Superior temporal gyrus (tissue), 1 donor: ENCODE measurements at regions not wholly inside any gene's neighbourhood (a gene's known extent, or its start where the extent isn't known, plus 50 kb on each side); places are given as distances from the start of the nearest gene placed in this dataset.

ENCODE experiments used
- DNase-seq: peaks from one replicate; pipeline ENCODE4 v3.0.0-alpha.2; 2016; ENCODE audit errors: extremely low spot score

- DNase-seq, result no peak
Measured at GRCh38 chr2:146305164-146305563, 1539.7 kb upstream of the ACVR2A start.

GRCh38 chr2:146301287-146301686 lies 1543.5 kb upstream of the ACVR2A start:
- no peak for DNase-seq

- no peak for DNase-seq
Measured at GRCh38 chr2:146295080-146295670, 1549.7 kb upstream of the ACVR2A start.

GRCh38 chr2:146287281-146287680 lies 1557.5 kb upstream of the ACVR2A start:
- no peak for DNase-seq

GRCh38 chr2:146278881-146279280 lies 1565.9 kb upstream of the ACVR2A start:
- DNase-seq, result no peak

GRCh38 chr2:146271131-146271831 lies 1573.5 kb upstream of the ACVR2A start:
- DNase-seq, result no peak

- no peak for DNase-seq
Measured at GRCh38 chr2:146270618-146271017, 1574.2 kb upstream of the ACVR2A start.

- DNase-seq, result no peak
Measured at GRCh38 chr2:146267093-146267492, 1577.7 kb upstream of the ACVR2A start.

GRCh38 chr2:146265656-146266055 lies 1579.2 kb upstream of the ACVR2A start:
- no peak for DNase-seq

- DNase-seq, result no peak
Measured at GRCh38 chr2:146262606-146263005, 1582.2 kb upstream of the ACVR2A start.

- no peak for DNase-seq
Measured at GRCh38 chr2:146260551-146260950, 1584.3 kb upstream of the ACVR2A start.

- no peak for DNase-seq
Measured at GRCh38 chr2:146259816-146260215, 1585.0 kb upstream of the ACVR2A start.

- no peak for DNase-seq
Measured at GRCh38 chr2:146258071-146258470, 1586.8 kb upstream of the ACVR2A start.

GRCh38 chr2:146252119-146252518 lies 1592.7 kb upstream of the ACVR2A start:
- no peak for DNase-seq

- no peak for DNase-seq
Measured at GRCh38 chr2:146251328-146251727, 1593.5 kb upstream of the ACVR2A start.

- no peak for DNase-seq
Measured at GRCh38 chr2:146246736-146247523, 1597.9 kb upstream of the ACVR2A start.

- DNase-seq, result no peak
Measured at GRCh38 chr2:146246002-146246735, 1598.7 kb upstream of the ACVR2A start.

- DNase-seq, result no peak
Measured at GRCh38 chr2:146244830-146245229, 1600.0 kb upstream of the ACVR2A start.

GRCh38 chr2:146244131-146244530 lies 1600.7 kb upstream of the ACVR2A start:
- no peak for DNase-seq

GRCh38 chr2:146241023-146241422 lies 1603.8 kb upstream of the ACVR2A start:
- no peak for DNase-seq

GRCh38 chr2:146240391-146240790 lies 1604.4 kb upstream of the ACVR2A start:
- no peak for DNase-seq
